ENCODE measurements at regions not wholly inside any gene's neighbourhood (a gene's known extent, or its start where the extent isn't known, plus 50 kb on each side); places are given as distances from the start of the nearest gene placed in this dataset.

DNA sequence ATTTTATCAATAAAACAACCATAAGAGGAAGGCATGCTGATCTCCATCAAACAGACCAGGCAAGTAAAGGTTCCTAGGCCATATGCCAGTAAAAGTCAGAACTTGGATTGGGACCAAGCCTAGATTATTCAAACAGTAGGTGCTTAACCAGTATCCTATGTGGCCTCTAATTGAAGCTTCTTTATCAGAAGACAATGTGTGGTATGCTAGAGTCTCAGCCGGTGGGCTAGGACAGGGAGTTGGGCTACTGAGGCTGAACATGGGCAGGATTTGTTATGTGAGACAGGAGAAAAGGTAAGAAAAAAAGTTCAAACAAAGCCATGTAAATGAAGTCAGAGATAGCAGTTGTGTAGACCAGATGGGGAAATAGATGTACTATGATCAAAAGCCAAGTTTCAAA, 413.7 kb upstream of the GHITM start:
- TF ChIP-seq CTCF (IDR thresholded peaks at IDR 0.05) (no peak), POLR2A (IDR thresholded peaks at IDR 0.05) (no peak)
